Stimulated activated CD8-positive, alpha-beta memory T cell treated with anti-CD3 and anti-CD28 coated beads, Interleukin-2, amount 100 ng/mL, for 48 hours (primary cell): ENCODE measurements at regions not wholly inside any gene's neighbourhood (a gene's known extent, or its start where the extent isn't known, plus 50 kb on each side); places are given as distances from the start of the nearest gene placed in this dataset.

Experiments
- DNase-seq, 2 donors: peaks; one replicate each; pipeline ENCODE4 v3.0.0-alpha.2; 2020; ENCODE audit warnings: low read depth in 2 of 2

- no peak for DNase-seq
These were observed 240.6 kb upstream of the ADAMTSL1 start for GRCh38 chr9:18233311-18233710.

DNA sequence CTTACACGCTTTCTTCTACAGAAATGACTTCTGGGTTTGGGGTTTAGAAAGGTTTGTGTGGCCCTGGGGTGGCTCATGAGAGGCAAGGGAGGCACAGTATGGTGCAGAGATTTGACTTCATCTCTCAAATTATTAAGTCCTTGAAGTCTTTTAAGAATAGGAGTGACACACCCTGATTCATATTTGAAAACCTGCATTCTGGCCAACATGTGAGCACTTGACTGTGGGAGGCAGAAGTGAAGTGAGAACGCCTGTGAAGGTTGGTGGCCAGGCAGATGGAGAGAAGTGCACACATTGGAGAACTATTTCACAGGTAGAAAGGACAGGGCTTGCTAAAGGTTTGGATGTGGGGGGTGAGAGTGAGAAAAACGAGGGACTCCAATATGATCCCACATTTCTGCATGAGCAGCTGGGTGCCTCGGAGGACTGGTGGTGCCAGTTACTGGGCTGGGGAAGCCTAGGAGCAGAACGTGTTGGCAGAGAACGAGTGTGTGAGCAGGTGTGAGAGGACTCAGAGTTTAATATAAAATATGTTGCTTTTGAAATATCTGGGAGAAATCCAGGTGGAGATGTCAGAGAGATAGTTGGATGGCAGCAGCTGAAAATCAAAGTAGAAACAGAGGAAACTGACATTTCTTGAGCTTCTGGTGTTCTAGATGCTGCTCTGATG lies 240.0 kb upstream of the ADAMTSL1 start:
- no peak for DNase-seq

DNA sequence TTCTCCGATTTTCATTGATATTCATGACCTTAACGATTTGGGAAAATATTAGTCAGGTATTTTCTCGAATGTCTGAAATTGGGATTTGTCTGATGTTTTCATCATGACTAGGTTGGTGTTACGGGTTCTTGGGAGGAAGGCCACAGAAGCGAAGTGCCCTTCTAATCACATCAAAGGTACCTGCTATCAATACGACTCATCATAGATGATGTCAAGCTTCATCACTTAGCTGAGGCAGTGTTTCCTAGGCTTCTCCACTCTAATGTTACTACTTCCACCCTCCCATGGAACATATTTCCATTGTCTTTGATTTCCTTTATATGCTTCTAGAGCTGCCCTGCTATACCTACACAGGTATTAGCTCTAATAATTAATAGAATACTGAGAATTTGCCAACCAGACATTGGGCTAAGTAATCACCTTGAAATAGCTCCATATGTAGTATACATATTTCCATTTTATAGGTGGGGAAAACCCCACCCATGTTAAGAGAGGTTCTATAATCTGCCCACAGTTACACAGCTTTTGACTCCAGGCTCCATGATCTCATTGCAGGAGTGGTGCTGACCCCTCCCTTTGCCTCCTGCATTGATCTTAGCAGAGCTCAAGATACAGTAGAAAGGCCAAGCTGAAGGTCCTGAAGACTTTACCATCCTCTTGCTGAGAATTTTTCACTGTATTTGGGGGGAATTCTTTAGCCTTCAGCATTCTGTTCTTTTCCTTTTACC lies 238.6 kb upstream of the ADAMTSL1 start:
- DNase-seq: no peak

DNA sequence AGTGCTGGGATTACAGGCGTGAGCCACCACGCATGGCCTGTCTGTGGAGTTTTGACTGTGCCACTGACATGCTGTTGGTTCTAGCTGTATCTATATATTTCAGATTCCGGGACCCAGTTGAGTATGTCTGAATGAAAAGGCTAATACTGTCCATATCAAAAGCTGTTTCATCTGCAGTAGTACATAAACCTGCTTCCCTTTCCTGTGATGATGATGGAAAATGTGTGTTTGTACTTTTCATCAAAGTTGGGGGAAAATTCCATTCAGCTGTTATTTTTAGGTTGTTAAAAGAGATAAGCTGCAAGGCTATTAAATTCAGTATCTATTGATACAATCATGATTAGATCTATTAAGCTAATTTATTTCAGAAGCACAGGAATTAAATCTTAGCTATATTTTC lies 237.6 kb upstream of the ADAMTSL1 start:
- no peak for DNase-seq

GRCh38 chr9:18237776-18238175 lies 236.2 kb upstream of the ADAMTSL1 start:
- DNase-seq: no peak

DNA sequence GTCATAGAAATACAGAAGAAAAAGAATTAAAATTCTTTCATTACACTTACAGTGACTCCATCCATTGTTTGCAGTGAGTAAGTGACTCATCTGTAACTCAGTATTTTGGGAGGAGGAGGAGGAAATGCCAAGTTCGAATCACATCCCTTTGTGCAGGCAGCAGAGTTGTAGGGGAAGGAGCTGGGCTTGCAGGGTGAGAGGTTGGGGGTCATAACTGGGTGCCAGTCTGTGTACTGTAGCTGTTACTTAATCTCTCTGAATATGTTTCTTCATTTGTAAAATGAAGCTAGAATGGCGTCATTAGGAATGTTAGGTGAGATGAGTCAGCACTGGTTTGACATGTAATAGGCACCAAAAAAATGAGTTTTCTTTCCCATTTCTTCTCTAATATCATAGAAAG lies 235.7 kb upstream of the ADAMTSL1 start:
- no peak for DNase-seq

GRCh38 chr9:18238752-18239447 lies 235.1 kb upstream of the ADAMTSL1 start:
- DNase-seq: no peak

DNA sequence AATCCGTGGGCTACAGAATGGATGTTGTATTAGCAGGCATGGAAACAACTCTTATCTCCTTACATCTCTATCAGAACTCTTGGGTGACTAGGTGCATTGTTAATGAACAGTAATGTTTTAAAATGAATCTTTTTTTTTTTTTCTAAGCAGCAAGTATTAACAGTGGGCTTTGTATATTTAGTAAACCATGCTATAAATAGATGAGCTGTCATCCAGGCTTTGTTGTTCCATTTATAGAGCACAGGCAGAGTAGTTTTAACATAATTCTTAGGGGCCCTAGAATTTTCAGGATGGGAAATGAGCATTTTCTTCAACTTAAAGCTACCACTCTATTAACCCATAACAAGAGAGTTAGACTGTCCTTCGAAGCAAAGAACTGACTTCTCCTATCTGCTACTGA lies 233.7 kb upstream of the ADAMTSL1 start:
- DNase-seq: no peak

DNA sequence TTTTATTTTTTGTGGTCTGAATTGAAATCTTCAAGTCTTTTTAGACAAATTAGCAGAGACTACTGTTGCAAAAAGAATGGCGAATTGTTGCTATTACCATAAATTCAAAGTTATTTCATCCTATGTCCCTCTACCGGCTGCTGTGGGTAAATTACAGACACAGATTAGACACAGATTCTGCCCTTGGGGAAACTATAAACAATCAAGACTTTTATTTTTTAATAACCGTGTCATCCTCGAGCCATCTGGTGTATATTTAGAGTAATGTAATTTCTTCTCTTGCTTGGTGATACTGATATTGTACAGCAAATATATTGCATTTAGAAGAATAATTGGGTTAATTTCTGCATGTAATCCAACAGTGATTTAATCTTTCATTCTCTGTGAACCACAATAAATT lies 228.0 kb upstream of the ADAMTSL1 start:
- no peak for DNase-seq

DNA sequence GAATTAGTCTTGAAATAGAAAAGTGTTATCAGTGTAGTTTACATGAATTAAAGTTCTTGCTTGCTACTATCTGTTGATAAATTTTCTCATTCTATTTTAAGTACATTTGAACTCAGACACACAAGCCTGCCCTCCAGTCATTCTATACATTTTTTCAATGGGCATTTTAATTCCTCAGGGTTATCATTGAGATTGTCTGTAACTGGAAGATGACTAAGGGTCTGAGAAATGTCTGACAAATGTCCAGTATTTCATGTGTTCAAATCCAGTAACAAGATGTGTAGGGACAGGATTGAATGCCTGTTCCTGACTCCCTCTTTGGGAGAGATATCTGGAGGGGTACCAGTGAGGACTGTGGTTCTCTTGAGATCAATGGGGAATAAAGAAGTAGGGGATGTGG lies 223.9 kb upstream of the ADAMTSL1 start:
- DNase-seq: no peak

- no peak for DNase-seq
These were observed 220.0 kb upstream of the ADAMTSL1 start for GRCh38 chr9:18253950-18254349.

- peak; percentile 45 to 58 for DNase-seq
These were observed 218.8 kb upstream of the ADAMTSL1 start for GRCh38 chr9:18255158-18255629.

GRCh38 chr9:18255747-18256146 lies 218.2 kb upstream of the ADAMTSL1 start:
- no peak for DNase-seq

- no peak for DNase-seq
These were observed 217.4 kb upstream of the ADAMTSL1 start for GRCh38 chr9:18256568-18256967.

- DNase-seq: no peak
These were observed 213.4 kb upstream of the ADAMTSL1 start for GRCh38 chr9:18260521-18260920.

DNA sequence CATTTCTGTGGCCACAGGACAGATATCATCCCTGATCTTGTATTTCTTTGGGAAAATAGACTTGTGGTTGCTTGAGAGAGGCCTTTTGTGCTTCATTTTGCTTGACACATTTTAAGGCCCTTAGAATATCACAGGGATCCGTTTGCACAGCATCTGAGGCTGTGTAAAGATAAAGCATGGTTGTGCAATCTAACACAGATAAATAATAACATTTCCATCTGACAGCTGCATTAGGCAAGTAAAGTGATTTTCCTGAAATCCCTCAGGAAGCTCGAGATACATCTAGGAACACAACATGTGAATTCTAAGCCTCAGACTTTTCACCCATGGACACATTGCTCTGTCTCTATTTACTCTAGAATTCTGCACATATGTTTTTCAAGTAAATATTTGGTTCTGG lies 212.8 kb upstream of the ADAMTSL1 start:
- no peak for DNase-seq

- DNase-seq: no peak
These were observed 210.6 kb upstream of the ADAMTSL1 start for GRCh38 chr9:18263377-18263776.

GRCh38 chr9:18268381-18268780 lies 205.6 kb upstream of the ADAMTSL1 start:
- DNase-seq: no peak

DNA sequence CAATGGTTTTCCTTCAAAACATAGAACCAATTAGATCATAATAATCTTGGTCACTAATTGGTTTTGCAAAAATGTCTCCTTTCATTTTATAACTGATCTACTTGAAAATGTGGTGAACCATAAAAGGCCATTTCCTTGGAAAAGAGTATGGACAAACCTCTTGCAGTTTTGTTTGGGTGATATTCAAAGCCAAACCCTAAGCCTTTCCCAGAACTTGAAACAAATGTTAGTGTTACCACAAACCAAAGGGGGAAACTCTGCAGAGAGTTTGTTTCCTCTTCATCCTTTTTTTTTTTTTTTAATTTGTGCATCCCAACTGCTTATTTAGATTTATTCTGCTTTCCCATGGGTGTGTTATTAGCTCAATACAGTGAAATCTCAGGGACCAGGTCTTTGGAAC lies 204.4 kb upstream of the ADAMTSL1 start:
- DNase-seq: no peak

GRCh38 chr9:18274693-18275092 lies 199.3 kb upstream of the ADAMTSL1 start:
- no peak for DNase-seq

DNA sequence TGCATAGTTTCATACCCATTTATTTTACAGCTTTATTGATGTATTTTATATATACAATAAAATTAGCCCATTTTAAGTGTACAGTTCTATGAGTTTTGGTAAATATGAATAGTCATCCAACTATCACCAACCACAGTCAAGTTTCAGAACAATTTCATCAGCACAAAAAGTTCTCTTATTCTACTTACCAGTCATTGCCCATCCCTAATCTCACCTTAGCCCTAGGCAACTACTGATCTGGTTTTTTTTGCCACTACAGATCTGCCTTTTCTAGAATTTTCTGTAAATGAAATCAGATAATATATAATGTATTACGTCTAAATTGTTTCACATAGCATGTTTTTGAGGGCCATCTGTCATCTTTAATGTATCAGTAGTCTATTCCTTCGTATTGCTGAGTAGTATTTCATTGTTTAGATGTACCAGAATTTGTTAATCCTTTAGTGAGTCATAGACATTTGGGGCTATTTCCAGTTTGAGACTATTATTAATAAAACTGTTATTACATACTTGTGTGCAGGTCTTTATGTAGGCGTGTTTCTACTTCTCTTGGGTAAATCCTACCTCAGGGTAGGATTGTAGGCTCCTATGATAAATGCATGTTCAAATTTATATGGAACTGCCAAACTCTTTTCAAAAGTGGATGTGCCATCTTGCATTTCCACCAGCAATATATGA lies 198.5 kb upstream of the ADAMTSL1 start:
- no peak for DNase-seq

DNA sequence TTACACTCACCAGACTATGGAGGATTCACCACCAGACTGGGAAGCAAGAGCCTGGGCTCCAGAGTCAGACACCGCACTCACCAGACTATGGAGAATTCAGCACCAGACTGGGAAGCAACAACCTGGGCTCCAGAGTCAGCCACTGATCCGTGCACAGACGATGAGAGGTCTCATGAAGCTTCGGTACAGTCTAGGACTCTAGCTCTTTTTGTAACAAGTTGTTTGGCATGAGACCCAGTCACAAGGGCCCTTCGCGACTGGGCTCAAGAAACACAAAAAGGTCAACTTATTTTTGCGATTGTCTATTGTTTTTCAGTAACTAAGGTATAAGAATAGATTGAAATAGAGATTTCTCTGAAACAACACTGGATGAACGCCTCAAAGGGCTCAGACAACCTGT lies 192.7 kb upstream of the ADAMTSL1 start:
- no peak for DNase-seq
